A549 (cell line): ENCODE measurements at regions not wholly inside any gene's neighbourhood (a gene's known extent, or its start where the extent isn't known, plus 50 kb on each side); places are given as distances from the start of the nearest gene placed in this dataset.
A peak's percentile ranks its signal among the peaks of the same experiment; 100 is the strongest.

Experiments used
- ATAC-seq, 2 experiments: fragments of 200-7000 bp in 1 of 2; fragments of >200 bp in 1 of 2; cut with Nextera tagmentation in 1 of 2; cut with Tn5 transposase in 1 of 2; 3 replicates each; pipeline versions ENCODE4 v1.8.0 to v1.9.1; 2018 to 2020; ENCODE audit warnings: mild to moderate bottlenecking in 1 of 2, moderate library complexity in 1 of 2
- CTCF ChIA-PET: fragments of 300-600 bp; sonication (Branson Sonifier 250); formaldehyde crosslinking; extraction: SDS; loops from one replicate; lab custom pipeline; 2021; ENCODE audit warnings: antibody characterized with exemption, inconsistent platforms; lab: Yijun Ruan, JAX
- POLR2A ChIA-PET: fragments of 350-600 bp; formaldehyde crosslinking; extraction: SDS; loops from one replicate; lab custom pipeline; 2021; ENCODE audit warnings: antibody characterized with exemption, inconsistent platforms; lab: Yijun Ruan, JAX
- DNase-seq, 2 experiments: peaks; one replicate each; pipeline versions ENCODE4 v3.0.0 to v3.0.0-alpha.2; 2011 to 2016; ENCODE audit warnings: low read depth in 1 of 2, low spot score in 1 of 2
- FAIRE-seq: peaks from 2 replicates; lab custom pipeline; 2011; peaks lifted over from hg19 to GRCh38; lab: Jason Lieb, UNC
- H3K27ac ChIP-seq, 2 experiments: fragments of >200 bp; sonication (Bioruptor Twin); formaldehyde crosslinking; 3 replicates each; pipeline ENCODE4 v1.5.1; 2016 to 2017
- H3K4me1 ChIP-seq: fragments of >200 bp; sonication (Bioruptor Twin); formaldehyde crosslinking; 3 replicates; pipeline ENCODE4 v1.6.1; 2016
- H3K4me2 ChIP-seq: fragments of >200 bp; sonication (Bioruptor Twin); formaldehyde crosslinking; 3 replicates; pipeline ENCODE4 v1.6.1; 2016
- H3K4me3 ChIP-seq: fragments of >200 bp; sonication (Bioruptor Twin); formaldehyde crosslinking; 3 replicates; pipeline ENCODE4 v1.5.1; 2016
- H3K9me3 ChIP-seq: fragments of >200 bp; sonication (Bioruptor Twin); formaldehyde crosslinking; 3 replicates; pipeline ENCODE4 v1.6.1; 2016
- BHLHE40 ChIP-seq: IDR thresholded peaks from 2 replicates; pipeline ENCODE4 v1.6.1; 2012; ENCODE audit warnings: low read depth, low read length, inconsistent platforms
- CBX2 ChIP-seq: fragments of 200-600 bp; sonication (generic); IDR thresholded peaks from 2 replicates; pipeline ENCODE4 v1.6.1; 2016; ENCODE audit warnings: low read depth, mild to moderate bottlenecking, borderline replicate concordance
- CEBPB ChIP-seq, 2 experiments: fragments of >200 bp in 1 of 2; sonication (Bioruptor Twin) in 1 of 2; formaldehyde crosslinking in 1 of 2; IDR thresholded peaks; 2 replicates each; pipeline ENCODE4 v1.6.1; 2012 to 2016
- CHD4 ChIP-seq: fragments of 200-600 bp; sonication (generic); IDR thresholded peaks from 2 replicates; pipeline ENCODE4 v1.6.1; 2016; ENCODE audit warnings: antibody characterized with exemption, mild to moderate bottlenecking, borderline replicate concordance
- EHF ChIP-seq: fragments of 250-450 bp; sonication (Bioruptor Pico); IDR thresholded peaks from 2 replicates; pipeline ENCODE4 v1.5.0; 2020; ENCODE audit warnings: mild to moderate bottlenecking
- EP300 ChIP-seq, 2 experiments: fragments of >200 bp; sonication (Bioruptor Twin); formaldehyde crosslinking; IDR thresholded peaks; 2 replicates in 1 of 2; 3 replicates in 1 of 2; pipeline ENCODE4 v1.6.1; 2016 to 2017
- ESRRA ChIP-seq: fragments of 150-350 bp; IDR thresholded peaks from 2 replicates; pipeline ENCODE4 v1.6.1; 2014; ENCODE audit warnings: mild to moderate bottlenecking, low read length, borderline replicate concordance
- HDAC2 ChIP-seq: fragments of 200-600 bp; sonication (generic); IDR thresholded peaks from 2 replicates; pipeline ENCODE4 v1.6.1; 2016
- HOXA7 ChIP-seq: fragments of 250-450 bp; sonication (Bioruptor Pico); IDR thresholded peaks from 2 replicates; pipeline ENCODE4 v1.5.0; 2020; ENCODE audit warnings: mild to moderate bottlenecking, moderate library complexity
- HOXB13 ChIP-seq: fragments of 250-450 bp; sonication (Bioruptor Pico); IDR thresholded peaks from 2 replicates; pipeline ENCODE4 v1.5.0; 2020; ENCODE audit warnings: low read depth, mild to moderate bottlenecking, moderate library complexity
- HOXB5 ChIP-seq: fragments of 250-450 bp; sonication (Bioruptor Pico); IDR thresholded peaks from 2 replicates; pipeline ENCODE4 v1.5.0; 2020; ENCODE audit warnings: mild to moderate bottlenecking, moderate library complexity
- JUNB ChIP-seq: fragments of >200 bp; sonication (Bioruptor Twin); formaldehyde crosslinking; IDR thresholded peaks from 2 replicates; pipeline ENCODE4 v1.6.1; 2016
- KDM5A ChIP-seq: fragments of 200-600 bp; sonication (generic); IDR thresholded peaks from 2 replicates; pipeline ENCODE4 v1.6.1; 2016; ENCODE audit warnings: antibody characterized with exemption, mild to moderate bottlenecking
- MAZ ChIP-seq: fragments of 150-350 bp; IDR thresholded peaks from 2 replicates; pipeline ENCODE4 v1.6.1; 2014; ENCODE audit warnings: antibody characterized with exemption, low read depth, low read length, borderline replicate concordance
- MYC ChIP-seq: IDR thresholded peaks from 2 replicates; pipeline ENCODE4 v1.6.1; 2012; ENCODE audit warnings: mild to moderate bottlenecking, inconsistent platforms, low read length, improper control_type of control experiment, borderline replicate concordance
- NR3C1 ChIP-seq: fragments of >200 bp; sonication (Bioruptor Twin); formaldehyde crosslinking; IDR thresholded peaks from 3 replicates; pipeline ENCODE4 v1.6.1; 2017
- POLR2A ChIP-seq: IDR thresholded peaks from 2 replicates; pipeline ENCODE4 v1.6.1; 2012; ENCODE audit warnings: mild to moderate bottlenecking, low read length
- RAD21 ChIP-seq, 2 experiments: fragments of >200 bp in 1 of 2; sonication (Bioruptor Twin) in 1 of 2; formaldehyde crosslinking in 1 of 2; IDR thresholded peaks in 1 of 2; conservative IDR thresholded peaks in 1 of 2; 2 replicates in 1 of 2; 3 replicates in 1 of 2; pipeline ENCODE4 v1.6.1; 2012 to 2018; ENCODE audit warnings: inconsistent platforms in 1 of 2
- RARB ChIP-seq: fragments of 250-450 bp; sonication (Bioruptor Pico); IDR thresholded peaks from 2 replicates; pipeline ENCODE4 v1.8.0; 2021; ENCODE audit warnings: mild to moderate bottlenecking, moderate library complexity
- SMC3 ChIP-seq: fragments of >200 bp; sonication (Bioruptor Twin); formaldehyde crosslinking; IDR thresholded peaks from 3 replicates; pipeline ENCODE4 v1.6.1; 2018; ENCODE audit warnings: inconsistent platforms
- TFCP2L1 ChIP-seq: fragments of 250-450 bp; sonication (Bioruptor Pico); IDR thresholded peaks from 2 replicates; pipeline ENCODE4 v1.5.0; 2021; ENCODE audit warnings: mild to moderate bottlenecking
- TP53 ChIP-seq: fragments of 250-450 bp; sonication (Bioruptor Pico); IDR thresholded peaks from 2 replicates; pipeline ENCODE4 v1.5.0; 2021; ENCODE audit warnings: mild to moderate bottlenecking, moderate library complexity
- ZC3H11A ChIP-seq: fragments of 450-650 bp; IDR thresholded peaks from 2 replicates; pipeline ENCODE4 v1.6.1; 2014; ENCODE audit warnings: antibody characterized with exemption, mild to moderate bottlenecking
- ZNF302 ChIP-seq: fragments of 250-450 bp; sonication (Bioruptor Pico); IDR thresholded peaks from 2 replicates; pipeline ENCODE4 v1.9.0; 2021; ENCODE audit warnings: inconsistent platforms, mild to moderate bottlenecking, moderate library complexity
- ZSCAN20 ChIP-seq: fragments of 250-450 bp; sonication (Bioruptor Pico); IDR thresholded peaks from 2 replicates; pipeline ENCODE4 v1.8.0; 2022; ENCODE audit warnings: mild to moderate bottlenecking, moderate library complexity
- WGBS: methylation state at CpG from one replicate; pipeline ENCODE4 v1.1.6; 2017; ENCODE audit errors: missing lambda C conversion rate; 5-methylcytosine and 5-hydroxymethylcytosine counted together
- TF ChIP-seq, protein P1 (sequence below): IDR thresholded peaks from 2 replicates; pipeline ENCODE4 v1.6.1; 2012; ENCODE audit warnings: low read depth, borderline replicate concordance
- TF ChIP-seq, protein P2 (sequence below): fragments of >200 bp; sonication (Bioruptor Twin); formaldehyde crosslinking; IDR thresholded peaks from 2 replicates; pipeline ENCODE4 v1.6.1; 2016
- TF ChIP-seq, protein P3 (sequence below): IDR thresholded peaks from 2 replicates; pipeline ENCODE4 v1.6.1; 2012
- TF ChIP-seq, protein P4 (sequence below): fragments of 450-650 bp; IDR thresholded peaks from 2 replicates; pipeline ENCODE4 v1.6.1; 2014; ENCODE audit warnings: antibody characterized with exemption
- TF ChIP-seq, protein P5 (sequence below): fragments of 250-450 bp; sonication (Bioruptor Pico); IDR thresholded peaks from 2 replicates; pipeline ENCODE4 v1.5.0; 2021; ENCODE audit warnings: mild to moderate bottlenecking, moderate library complexity, borderline replicate concordance
- TF ChIP-seq, protein P6 (sequence below): fragments of >200 bp; sonication (Bioruptor Twin); formaldehyde crosslinking; IDR thresholded peaks from 3 replicates; pipeline ENCODE4 v1.6.1; 2016

DNA sequence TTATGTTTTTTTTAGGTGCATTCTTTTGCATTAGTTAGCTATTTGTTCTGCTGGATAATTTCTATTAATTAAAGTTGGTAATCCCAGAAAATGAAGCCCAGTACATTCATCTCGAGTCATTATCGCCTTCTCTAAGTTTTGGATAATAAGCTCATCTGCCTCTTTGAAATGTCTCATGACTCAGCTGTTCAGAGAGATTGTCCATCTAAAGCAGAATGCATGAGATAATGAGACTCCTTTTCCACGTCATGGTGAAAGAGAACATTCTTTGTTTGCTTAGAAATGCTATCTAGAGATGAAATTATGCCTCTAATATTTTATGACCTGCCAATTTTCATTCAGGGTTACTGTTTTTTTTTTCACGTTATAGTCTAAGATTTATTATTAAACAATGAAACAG, 374.7 kb upstream of the GOLIM4 start (continued):
- TF ChIP-seq, protein P1, sequence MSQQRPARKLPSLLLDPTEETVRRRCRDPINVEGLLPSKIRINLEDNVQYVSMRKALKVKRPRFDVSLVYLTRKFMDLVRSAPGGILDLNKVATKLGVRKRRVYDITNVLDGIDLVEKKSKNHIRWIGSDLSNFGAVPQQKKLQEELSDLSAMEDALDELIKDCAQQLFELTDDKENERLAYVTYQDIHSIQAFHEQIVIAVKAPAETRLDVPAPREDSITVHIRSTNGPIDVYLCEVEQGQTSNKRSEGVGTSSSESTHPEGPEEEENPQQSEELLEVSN, result no peak
- no peak for TF ChIP-seq CEBPB (IDR thresholded peaks at IDR 0.05)
- TF ChIP-seq ZNF302, result no peak
- no peak for TF ChIP-seq TP53
- TF ChIP-seq ZSCAN20 (CRISPR knock-in tag), result no peak

DNA sequence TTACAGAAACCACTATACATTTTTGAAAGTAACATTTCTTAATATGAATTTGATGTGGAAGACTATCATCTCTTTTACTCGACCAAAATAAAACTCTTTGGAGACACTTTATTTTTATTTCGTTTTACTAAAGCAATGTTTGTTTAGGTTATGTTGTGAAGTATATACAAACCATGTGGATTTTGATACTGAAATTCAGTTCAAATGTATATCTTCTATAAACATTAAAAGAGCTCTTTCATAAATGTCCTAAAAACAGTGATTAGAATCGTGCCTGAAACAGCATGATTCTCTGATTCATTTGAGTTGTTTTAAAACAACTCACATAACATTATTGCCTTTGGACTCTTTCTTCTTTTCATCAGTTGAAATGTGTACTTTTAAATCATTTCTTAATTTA, 373.7 kb upstream of the GOLIM4 start:
- Histone ChIP-seq H3K4me3 (no peak overlapping the region), H3K9me3 (no peaks in the 10 kb centered on the region), H3K4me1 (no peaks in the 10 kb centered on the region), H3K27ac (no peak overlapping the region), H3K4me2 (no peak overlapping the region)
- FAIRE-seq, result no peak
- CTCF ChIA-PET, result no interaction called here
- TF ChIP-seq KDM5A (no peak), EP300 (IDR thresholded peaks at IDR 0.05) (no peak), CHD4 (no peak), HOXB5 (CRISPR knock-in tag) (no peak), RAD21 (conservative IDR thresholded peaks at IDR 0.05 in 1 of 2, IDR thresholded peaks at IDR 0.05 in 1 of 2) (no peak), TP53 (no peak), EHF (CRISPR knock-in tag) (no peak), HDAC2 (no peak), POLR2A (no peak), CEBPB (IDR thresholded peaks at IDR 0.05) (no peak)
- TF ChIP-seq, protein P2, sequence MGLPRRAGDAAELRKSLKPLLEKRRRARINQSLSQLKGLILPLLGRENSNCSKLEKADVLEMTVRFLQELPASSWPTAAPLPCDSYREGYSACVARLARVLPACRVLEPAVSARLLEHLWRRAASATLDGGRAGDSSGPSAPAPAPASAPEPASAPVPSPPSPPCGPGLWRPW, result no peak
- DNase-seq, result no peak
- WGBS, result 2% methylated on average over 3 of the region's 3 CpGs
- ATAC-seq, result no peak
- POLR2A ChIA-PET, result no interaction called here

DNA sequence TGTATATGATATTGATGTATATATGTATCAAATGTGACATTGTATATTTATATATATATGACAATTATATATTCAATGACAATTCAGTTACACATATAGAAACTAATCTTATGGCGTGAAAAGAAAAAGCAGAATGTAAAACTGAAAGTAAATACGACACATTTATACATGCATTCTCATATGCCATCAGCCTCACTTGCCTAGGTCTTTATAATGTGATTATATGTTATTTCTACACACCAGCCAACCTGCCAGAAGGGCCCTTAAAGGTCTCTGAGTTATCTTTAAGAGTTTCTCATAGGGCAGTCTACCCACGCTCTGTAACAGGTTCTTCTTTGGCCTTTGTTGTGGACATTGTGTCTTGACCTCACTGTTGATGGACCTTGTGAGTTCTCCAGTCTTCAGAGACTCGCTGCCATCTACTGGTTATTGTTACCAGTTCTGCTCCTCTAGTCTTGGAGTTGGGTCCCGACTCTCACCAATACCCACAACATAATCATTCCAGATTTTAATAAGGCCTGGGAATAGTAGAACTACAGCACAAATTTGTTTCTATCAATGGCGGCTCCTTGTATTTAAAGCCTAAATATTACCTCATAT, 371.5 kb upstream of the GOLIM4 start:
- Histone ChIP-seq H3K4me3 (no peak overlapping the region), H3K27ac (no peak overlapping the region), H3K4me1 (no peaks in the 10 kb centered on the region), H3K9me3 (no peaks in the 10 kb centered on the region), H3K4me2 (no peak overlapping the region)
- ChIA-PET CTCF (no interaction called here), POLR2A (no interaction called here)
- TF ChIP-seq SMC3 (no peak), JUNB (no peak), ESRRA (no peak), HOXB5 (CRISPR knock-in tag) (no peak), MAZ (no peak), NR3C1 (no peak), CBX2 (no peak), CEBPB (IDR thresholded peaks at IDR 0.05) (no peak), BHLHE40 (no peak), RARB (CRISPR knock-in tag) (no peak)
- TF ChIP-seq, protein P3, sequence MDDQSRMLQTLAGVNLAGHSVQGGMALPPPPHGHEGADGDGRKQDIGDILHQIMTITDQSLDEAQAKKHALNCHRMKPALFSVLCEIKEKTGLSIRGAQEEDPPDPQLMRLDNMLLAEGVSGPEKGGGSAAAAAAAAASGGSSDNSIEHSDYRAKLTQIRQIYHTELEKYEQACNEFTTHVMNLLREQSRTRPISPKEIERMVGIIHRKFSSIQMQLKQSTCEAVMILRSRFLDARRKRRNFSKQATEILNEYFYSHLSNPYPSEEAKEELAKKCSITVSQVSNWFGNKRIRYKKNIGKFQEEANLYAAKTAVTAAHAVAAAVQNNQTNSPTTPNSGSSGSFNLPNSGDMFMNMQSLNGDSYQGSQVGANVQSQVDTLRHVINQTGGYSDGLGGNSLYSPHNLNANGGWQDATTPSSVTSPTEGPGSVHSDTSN, result no peak
- FAIRE-seq, result no peak
- WGBS, result 11% methylated on average over 6 of the region's 6 CpGs
- DNase-seq, result peak in 1 of 2 experiments; percentile 7
- no peak for ATAC-seq

DNA sequence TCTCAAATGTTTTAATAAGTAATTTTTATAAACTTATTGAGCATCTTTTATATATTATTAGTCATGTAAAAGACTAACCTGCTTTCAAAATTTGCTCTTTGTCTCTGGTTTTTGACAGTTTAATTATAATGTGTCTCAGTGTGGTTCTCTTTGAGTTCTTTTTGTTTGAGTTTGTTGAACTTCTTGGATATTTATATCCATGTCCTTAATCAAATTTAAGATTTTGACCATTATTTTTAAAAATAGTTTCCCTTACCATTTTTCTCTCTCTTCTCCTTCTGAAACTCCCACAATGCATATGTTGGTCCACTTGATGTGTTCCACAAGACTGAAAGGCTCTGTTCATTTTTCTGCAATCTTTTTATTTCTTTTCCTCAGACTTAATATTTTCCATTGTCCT, 366.1 kb upstream of the GOLIM4 start:
- DNase-seq (no peak), ATAC-seq (no peak), FAIRE-seq (no peak)
- H3K4me2 ChIP-seq, result no peak overlapping the region
- H3K27ac ChIP-seq, result no peak overlapping the region
- H3K9me3 ChIP-seq, result no peaks in the 10 kb centered on the region
- POLR2A ChIA-PET, result no interaction called here
- H3K4me3 ChIP-seq, result no peak overlapping the region
- CTCF ChIA-PET, result no interaction called here
- no peaks in the 10 kb centered on the region for H3K4me1 ChIP-seq
- TF ChIP-seq TFCP2L1 (no peak), HOXB13 (CRISPR knock-in tag) (no peak), ZSCAN20 (CRISPR knock-in tag) (no peak), ZC3H11A (no peak), HOXA7 (CRISPR knock-in tag) (no peak), MYC (no peak), BHLHE40 (no peak), POLR2A (no peak)
- TF ChIP-seq, protein P4, sequence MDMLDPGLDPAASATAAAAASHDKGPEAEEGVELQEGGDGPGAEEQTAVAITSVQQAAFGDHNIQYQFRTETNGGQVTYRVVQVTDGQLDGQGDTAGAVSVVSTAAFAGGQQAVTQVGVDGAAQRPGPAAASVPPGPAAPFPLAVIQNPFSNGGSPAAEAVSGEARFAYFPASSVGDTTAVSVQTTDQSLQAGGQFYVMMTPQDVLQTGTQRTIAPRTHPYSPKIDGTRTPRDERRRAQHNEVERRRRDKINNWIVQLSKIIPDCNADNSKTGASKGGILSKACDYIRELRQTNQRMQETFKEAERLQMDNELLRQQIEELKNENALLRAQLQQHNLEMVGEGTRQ, result no peak
- TF ChIP-seq, protein P5, sequence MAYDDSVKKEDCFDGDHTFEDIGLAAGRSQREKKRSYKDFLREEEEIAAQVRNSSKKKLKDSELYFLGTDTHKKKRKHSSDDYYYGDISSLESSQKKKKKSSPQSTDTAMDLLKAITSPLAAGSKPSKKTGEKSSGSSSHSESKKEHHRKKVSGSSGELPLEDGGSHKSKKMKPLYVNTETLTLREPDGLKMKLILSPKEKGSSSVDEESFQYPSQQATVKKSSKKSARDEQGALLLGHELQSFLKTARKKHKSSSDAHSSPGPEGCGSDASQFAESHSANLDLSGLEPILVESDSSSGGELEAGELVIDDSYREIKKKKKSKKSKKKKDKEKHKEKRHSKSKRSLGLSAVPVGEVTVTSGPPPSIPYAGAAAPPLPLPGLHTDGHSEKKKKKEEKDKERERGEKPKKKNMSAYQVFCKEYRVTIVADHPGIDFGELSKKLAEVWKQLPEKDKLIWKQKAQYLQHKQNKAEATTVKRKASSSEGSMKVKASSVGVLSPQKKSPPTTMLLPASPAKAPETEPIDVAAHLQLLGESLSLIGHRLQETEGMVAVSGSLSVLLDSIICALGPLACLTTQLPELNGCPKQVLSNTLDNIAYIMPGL (CRISPR knock-in tag), result no peak
- TF ChIP-seq, protein P6, sequence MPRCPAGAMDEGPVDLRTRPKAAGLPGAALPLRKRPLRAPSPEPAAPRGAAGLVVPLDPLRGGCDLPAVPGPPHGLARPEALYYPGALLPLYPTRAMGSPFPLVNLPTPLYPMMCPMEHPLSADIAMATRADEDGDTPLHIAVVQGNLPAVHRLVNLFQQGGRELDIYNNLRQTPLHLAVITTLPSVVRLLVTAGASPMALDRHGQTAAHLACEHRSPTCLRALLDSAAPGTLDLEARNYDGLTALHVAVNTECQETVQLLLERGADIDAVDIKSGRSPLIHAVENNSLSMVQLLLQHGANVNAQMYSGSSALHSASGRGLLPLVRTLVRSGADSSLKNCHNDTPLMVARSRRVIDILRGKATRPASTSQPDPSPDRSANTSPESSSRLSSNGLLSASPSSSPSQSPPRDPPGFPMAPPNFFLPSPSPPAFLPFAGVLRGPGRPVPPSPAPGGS, result no peak
